ENCODE measurements at regions not wholly inside any gene's neighbourhood (a gene's known extent, or its start where the extent isn't known, plus 50 kb on each side); places are given as distances from the start of the nearest gene placed in this dataset.

DNA sequence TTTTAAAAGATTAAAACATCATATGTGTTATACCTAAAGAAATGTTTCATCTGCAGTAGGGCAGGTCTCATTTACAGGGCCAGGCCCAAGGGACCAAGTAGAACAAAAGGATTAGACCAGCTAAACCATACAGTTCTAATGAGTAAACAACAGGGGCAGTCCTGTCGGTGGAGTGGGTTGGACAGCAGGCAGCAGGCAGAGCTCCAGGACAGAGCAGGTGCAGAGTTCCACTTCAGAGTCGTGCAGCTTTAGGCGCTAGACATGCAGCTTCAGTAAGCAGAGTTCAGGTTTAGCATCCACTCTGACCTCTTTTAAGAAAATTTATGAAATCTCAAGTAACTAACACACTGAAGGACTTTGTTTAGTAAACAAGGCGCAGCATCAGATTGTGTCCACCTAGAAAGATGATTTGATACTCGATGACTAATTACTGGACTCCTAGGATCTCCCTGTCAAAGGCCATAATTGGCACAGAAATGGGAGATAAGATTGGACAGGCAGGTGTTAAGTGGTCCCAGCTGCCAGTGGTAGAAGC, 487.7 kb upstream of the INTU start:
- DNase-seq (ENCODE audit: low read depth, low spot score) (no peak), FAIRE-seq (no peak)
- BruUV-seq (replicated peaks) = no TSS peak
- ChIA-PET CTCF (no interaction called here), POLR2A (no interaction called here)
- intact Hi-C loops (cut with micrococcal nuclease) = no loop called here
- H3K27me3 ChIP-seq (ENCODE audit: control insufficient read depth in 2 of 2, insufficient read depth in 2 of 2, low read length in 2 of 2) = no peaks in the 10 kb centered on the region
- no peak overlapping the region for H2AFZ ChIP-seq (ENCODE audit: low read depth, low read length)
- no peaks in the 10 kb centered on the region for H4K20me1 ChIP-seq (replicated peaks; ENCODE audit: control insufficient read depth, extremely low read depth, insufficient read depth, low read length)
- H3K4me2 ChIP-seq (ENCODE audit: insufficient read depth, low read length) = no peak overlapping the region
- dilution Hi-C loops (cut with MboI; ENCODE audit: extremely low pct_ligation_motif_present, low sequenced_read_pairs) = no loop called here
- H3K4me1 ChIP-seq (ENCODE audit: control insufficient read depth, extremely low read depth, insufficient read depth, low read length) = no peaks in the 10 kb centered on the region
- no peaks in the 10 kb centered on the region for H3K79me2 ChIP-seq (ENCODE audit: control insufficient read depth, insufficient read depth, low read length)
- no peak overlapping the region for H3K4me3 ChIP-seq (replicated peaks in 1 of 3; ENCODE audit: insufficient read depth in 1 of 3, low read depth in 1 of 3, low read length in 3 of 3)
- no peaks in the 10 kb centered on the region for H3K9me1 ChIP-seq (replicated peaks; ENCODE audit: control insufficient read depth, extremely low read depth, insufficient read depth, low read length)
- no peak overlapping the region for H3K9ac ChIP-seq (replicated peaks; ENCODE audit: extremely low read depth, insufficient read depth, low read length)
- peaks cover 2% of the 10 kb centered on the region for H3K9me3 ChIP-seq (replicated peaks; ENCODE audit: control insufficient read depth, insufficient read depth, low read length)
- no peaks in the 10 kb centered on the region for H3K36me3 ChIP-seq (ENCODE audit: control insufficient read depth in 2 of 2, extremely low read depth in 1 of 2, insufficient read depth in 2 of 2, low read length in 2 of 2)
- H3K27ac ChIP-seq (ENCODE audit: insufficient read depth, low read depth, low read length) = no peak overlapping the region
- no peak for TF ChIP-seq EZH2 (IDR thresholded peaks at IDR 0.05; ENCODE audit: borderline replicate concordance, low read depth, low read length, severe bottlenecking)
- no peak for TF ChIP-seq JUN (IDR thresholded peaks at IDR 0.05; ENCODE audit: borderline replicate concordance, insufficient read depth, insufficient read length, low read depth)
- TF ChIP-seq, protein P1, sequence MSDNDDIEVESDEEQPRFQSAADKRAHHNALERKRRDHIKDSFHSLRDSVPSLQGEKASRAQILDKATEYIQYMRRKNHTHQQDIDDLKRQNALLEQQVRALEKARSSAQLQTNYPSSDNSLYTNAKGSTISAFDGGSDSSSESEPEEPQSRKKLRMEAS (IDR thresholded peaks at IDR 0.05; ENCODE audit: insufficient read depth, insufficient read length) = no peak
- no peak for TF ChIP-seq GATA2 (IDR thresholded peaks at IDR 0.05; ENCODE audit: insufficient read depth, insufficient read length, low read depth, low read length)
- no peak for TF ChIP-seq FOS (IDR thresholded peaks at IDR 0.05; ENCODE audit: borderline replicate concordance, insufficient read depth, low read length)
- TF ChIP-seq MYC (IDR thresholded peaks at IDR 0.05; ENCODE audit: low read depth, low read length) = no peak
- TF ChIP-seq, protein P2, sequence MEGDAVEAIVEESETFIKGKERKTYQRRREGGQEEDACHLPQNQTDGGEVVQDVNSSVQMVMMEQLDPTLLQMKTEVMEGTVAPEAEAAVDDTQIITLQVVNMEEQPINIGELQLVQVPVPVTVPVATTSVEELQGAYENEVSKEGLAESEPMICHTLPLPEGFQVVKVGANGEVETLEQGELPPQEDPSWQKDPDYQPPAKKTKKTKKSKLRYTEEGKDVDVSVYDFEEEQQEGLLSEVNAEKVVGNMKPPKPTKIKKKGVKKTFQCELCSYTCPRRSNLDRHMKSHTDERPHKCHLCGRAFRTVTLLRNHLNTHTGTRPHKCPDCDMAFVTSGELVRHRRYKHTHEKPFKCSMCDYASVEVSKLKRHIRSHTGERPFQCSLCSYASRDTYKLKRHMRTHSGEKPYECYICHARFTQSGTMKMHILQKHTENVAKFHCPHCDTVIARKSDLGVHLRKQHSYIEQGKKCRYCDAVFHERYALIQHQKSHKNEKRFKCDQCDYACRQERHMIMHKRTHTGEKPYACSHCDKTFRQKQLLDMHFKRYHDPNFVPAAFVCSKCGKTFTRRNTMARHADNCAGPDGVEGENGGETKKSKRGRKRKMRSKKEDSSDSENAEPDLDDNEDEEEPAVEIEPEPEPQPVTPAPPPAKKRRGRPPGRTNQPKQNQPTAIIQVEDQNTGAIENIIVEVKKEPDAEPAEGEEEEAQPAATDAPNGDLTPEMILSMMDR (IDR thresholded peaks at IDR 0.05; ENCODE audit: extremely low read depth in 1 of 2, insufficient read depth in 1 of 2, low read depth in 1 of 2, low read length in 2 of 2) = no peak
- TF ChIP-seq POLR2A (IDR thresholded peaks at IDR 0.05; ENCODE audit: low read depth, low read length) = no peak
- no peak for TF ChIP-seq POLR2AphosphoS5 (IDR thresholded peaks at IDR 0.05; ENCODE audit: insufficient read depth, low read depth, low read length)
